Activated naive CD4-positive, alpha-beta T cell treated with anti-CD3 and anti-CD28 coated beads, Interleukin-2, amount 10 ng/mL, durations not matched to agents 7 days and 5 days (primary cell): ENCODE measurements at regions not wholly inside any gene's neighbourhood (a gene's known extent, or its start where the extent isn't known, plus 50 kb on each side); places are given as distances from the start of the nearest gene placed in this dataset.

ENCODE experiments used
- CTCF ChIA-PET: fragments of 350-600 bp; sonication (Branson Sonifier 250); formaldehyde crosslinking; loops from one replicate; lab custom pipeline; 2021; ENCODE audit warnings: antibody characterized with exemption; lab: Charles Lee
- DNase-seq: peaks from one replicate; pipeline ENCODE4 v3.0.0-alpha.2; 2020
- H3K27ac Mint-ChIP-seq: one replicate; pipeline ENCODE4 v1.8.0; 2021; ENCODE audit warnings: mild to moderate bottlenecking, moderate library complexity, mixed read lengths
- H3K27me3 Mint-ChIP-seq: one replicate; pipeline ENCODE4 v1.8.0; 2021; ENCODE audit warnings: mild to moderate bottlenecking, mixed read lengths
- H3K36me3 Mint-ChIP-seq: one replicate; pipeline ENCODE4 v1.8.0; 2021; ENCODE audit warnings: mixed read lengths
- H3K4me1 Mint-ChIP-seq: one replicate; pipeline ENCODE4 v1.8.0; 2021; ENCODE audit warnings: mixed read lengths
- H3K4me3 Mint-ChIP-seq: one replicate; pipeline ENCODE4 v1.8.0; 2021; ENCODE audit warnings: mild to moderate bottlenecking, moderate library complexity, mixed read lengths
- H3K9me3 Mint-ChIP-seq: one replicate; pipeline ENCODE4 v1.8.0; 2021; ENCODE audit warnings: mixed read lengths

DNA sequence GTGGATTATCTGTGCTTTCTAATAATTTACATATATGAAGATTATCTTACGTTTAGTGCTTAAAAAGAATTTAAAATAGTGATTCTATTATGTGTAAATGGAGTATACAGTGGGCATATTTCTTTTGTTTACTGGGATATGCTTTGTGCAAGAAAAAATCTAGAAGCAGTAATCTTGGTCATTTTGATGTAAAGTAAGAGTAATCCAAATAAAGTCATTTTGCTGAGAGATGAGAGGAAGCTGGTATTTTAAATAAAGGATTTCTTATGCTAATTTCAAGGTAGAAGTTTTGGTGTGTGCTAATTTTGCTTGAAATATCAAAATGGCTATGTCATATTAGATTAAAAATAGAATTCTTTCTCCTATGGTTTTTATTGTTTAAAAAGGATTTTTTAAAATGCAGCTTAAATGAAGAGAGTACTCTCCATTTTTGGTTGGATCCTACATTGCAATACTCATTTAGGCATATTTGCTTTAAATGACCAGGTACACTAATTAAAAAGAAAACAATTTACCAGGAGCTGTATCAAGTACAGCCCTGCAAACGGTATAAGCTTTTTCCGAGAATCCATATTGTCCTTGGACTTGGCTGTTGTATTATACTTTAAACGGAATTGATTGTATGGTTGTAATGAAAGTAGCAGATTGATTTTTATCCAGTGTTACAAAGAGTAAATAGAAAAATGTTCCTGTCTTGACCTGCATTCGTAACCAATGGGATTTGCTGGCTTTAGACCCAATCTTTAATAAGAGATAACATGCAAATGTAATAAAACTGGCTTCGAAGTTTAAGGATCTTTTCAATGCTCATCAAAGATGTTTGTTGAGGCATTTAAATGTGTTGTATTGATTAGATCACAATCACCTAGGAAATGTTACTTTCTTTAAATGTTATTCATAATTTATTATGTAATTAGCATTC lies 574.7 kb downstream of the USP25 start:
- Mint-ChIP-seq H3K27ac (no peak overlapping the region), H3K9me3 (no peaks in the 10 kb centered on the region), H3K27me3 (peaks cover 3% of the 10 kb centered on the region), H3K4me3 (no peak overlapping the region), H3K36me3 (no peaks in the 10 kb centered on the region), H3K4me1 (no peaks in the 10 kb centered on the region)
- CTCF ChIA-PET, result no interaction called here
- DNase-seq, result no peak

DNA sequence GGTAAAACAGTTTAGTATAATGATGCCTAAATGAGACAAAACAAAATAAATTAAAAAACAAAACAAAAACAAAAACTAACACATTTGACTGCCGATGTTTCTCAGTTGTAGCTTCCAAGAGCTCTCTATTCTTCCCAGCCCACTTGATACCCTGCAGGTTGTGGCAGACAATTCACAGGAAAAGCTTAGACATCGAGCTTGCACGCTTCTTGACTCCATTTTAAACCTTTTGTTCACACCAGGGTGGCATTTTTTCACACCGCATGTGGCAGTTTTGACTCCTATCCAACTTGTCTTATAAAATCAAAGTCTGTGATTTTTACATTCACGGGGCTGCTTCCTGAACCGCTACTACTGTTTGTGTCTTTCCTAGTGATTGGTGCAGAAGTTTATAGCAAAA lies 575.9 kb downstream of the USP25 start:
- CTCF ChIA-PET, result no interaction called here
- Mint-ChIP-seq H3K4me3 (no peak overlapping the region), H3K36me3 (no peaks in the 10 kb centered on the region), H3K9me3 (no peaks in the 10 kb centered on the region), H3K27me3 (peaks cover 3% of the 10 kb centered on the region), H3K27ac (no peak overlapping the region), H3K4me1 (peaks cover 4% of the 10 kb centered on the region)
- DNase-seq, result no peak

DNA sequence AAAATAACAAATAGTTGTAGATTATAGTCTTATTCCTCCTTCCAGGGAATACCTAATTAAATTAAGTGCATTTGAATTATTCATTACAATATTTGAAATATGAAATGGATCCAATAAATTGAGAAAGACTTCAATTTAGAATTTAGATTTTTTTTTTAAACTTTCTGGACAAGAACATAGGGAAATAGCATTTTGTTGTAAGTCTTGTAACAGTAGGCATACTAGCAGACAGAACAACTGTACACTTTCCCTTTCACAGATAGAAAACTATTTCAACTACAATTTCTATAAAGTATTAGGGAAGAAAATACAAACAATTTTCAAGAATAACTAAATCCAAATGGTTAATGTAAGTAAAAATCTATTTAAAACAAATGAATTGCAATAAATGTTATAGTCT lies 577.5 kb downstream of the USP25 start:
- CTCF ChIA-PET, result no interaction called here
- H3K36me3 Mint-ChIP-seq, result no peaks in the 10 kb centered on the region
- H3K27ac Mint-ChIP-seq, result no peak overlapping the region
- DNase-seq, result no peak
- H3K4me1 Mint-ChIP-seq, result peaks cover 4% of the 10 kb centered on the region
- H3K27me3 Mint-ChIP-seq, result peaks cover 3% of the 10 kb centered on the region
- no peaks in the 10 kb centered on the region for H3K9me3 Mint-ChIP-seq
- no peak overlapping the region for H3K4me3 Mint-ChIP-seq

DNA sequence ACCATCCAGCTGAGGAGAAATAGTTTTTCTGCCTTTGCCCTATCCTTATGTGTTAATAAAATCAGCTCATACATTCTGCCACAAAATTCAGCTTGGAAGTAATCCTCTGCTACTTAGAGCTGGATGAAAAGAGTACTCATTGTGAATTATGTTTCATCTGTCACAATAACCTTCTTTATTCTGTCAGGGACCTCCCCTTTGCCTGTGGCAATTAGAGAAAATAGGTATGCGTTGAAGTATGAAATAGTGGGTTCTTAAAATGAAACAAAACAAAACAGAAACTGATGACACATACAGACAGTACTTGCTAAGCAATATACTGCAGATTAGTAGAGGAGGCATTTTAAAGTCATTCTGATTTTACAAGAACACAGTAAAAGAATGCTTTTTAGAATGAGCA lies 578.5 kb downstream of the USP25 start:
- Mint-ChIP-seq H3K27me3 (no peaks in the 10 kb centered on the region), H3K9me3 (no peaks in the 10 kb centered on the region), H3K4me1 (peaks cover 4% of the 10 kb centered on the region), H3K4me3 (no peak overlapping the region), H3K27ac (no peak overlapping the region), H3K36me3 (no peaks in the 10 kb centered on the region)
- DNase-seq, result no peak
- CTCF ChIA-PET, result no interaction called here

DNA sequence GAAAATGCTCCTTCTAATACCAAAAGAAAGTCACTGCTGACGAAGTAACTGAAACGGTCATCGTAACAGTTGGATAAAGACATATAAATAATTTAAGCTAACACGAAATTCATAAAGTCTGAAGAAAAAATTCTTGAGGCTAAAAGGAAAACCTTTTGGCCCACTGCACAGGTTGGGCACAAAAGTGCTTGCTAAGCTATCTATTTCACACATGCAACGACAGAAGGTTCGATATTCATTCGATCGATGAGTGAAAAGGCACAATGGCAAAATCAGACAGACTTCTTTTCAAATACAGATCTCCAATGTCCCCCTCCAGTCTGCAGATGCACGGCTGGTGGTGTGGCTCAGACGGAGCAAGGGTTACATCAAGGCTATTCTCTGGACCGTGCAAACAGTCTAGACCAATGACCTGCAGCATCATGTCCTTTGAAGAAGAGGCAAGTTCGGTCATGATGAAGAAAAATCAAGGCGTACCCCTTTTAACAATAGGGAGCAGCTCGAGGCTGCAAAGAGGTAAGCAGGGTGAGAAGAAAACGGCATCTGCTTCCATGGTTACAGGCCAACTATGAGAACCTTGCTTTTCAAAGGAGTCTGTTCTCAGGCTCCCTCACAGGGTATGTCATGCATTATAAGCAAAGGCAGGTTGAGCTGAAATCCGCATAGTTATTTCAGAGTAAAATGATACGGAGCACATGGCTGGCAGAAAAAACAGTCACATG lies 579.6 kb downstream of the USP25 start:
- no peaks in the 10 kb centered on the region for H3K9me3 Mint-ChIP-seq
- peaks cover 4% of the 10 kb centered on the region for H3K4me1 Mint-ChIP-seq
- no peaks in the 10 kb centered on the region for H3K36me3 Mint-ChIP-seq
- H3K27me3 Mint-ChIP-seq, result no peaks in the 10 kb centered on the region
- CTCF ChIA-PET, result no interaction called here
- no peak for DNase-seq
- no peak overlapping the region for H3K4me3 Mint-ChIP-seq
- H3K27ac Mint-ChIP-seq, result no peak overlapping the region

- Mint-ChIP-seq H3K9me3 (no peaks in the 10 kb centered on the region), H3K36me3 (no peaks in the 10 kb centered on the region), H3K27me3 (no peaks in the 10 kb centered on the region), H3K4me3 (no peak overlapping the region), H3K27ac (no peak overlapping the region), H3K4me1 (peaks cover 4% of the 10 kb centered on the region)
- no peak for DNase-seq
- CTCF ChIA-PET, result no interaction called here
Measured at GRCh38 chr21:16310176-16310575, 580.4 kb downstream of the USP25 start.

- Mint-ChIP-seq H3K4me3 (no peak overlapping the region), H3K27ac (no peak overlapping the region), H3K36me3 (no peaks in the 10 kb centered on the region), H3K9me3 (no peaks in the 10 kb centered on the region), H3K4me1 (peaks cover 4% of the 10 kb centered on the region), H3K27me3 (no peaks in the 10 kb centered on the region)
- DNase-seq, result no peak
- CTCF ChIA-PET, result no interaction called here
Measured at GRCh38 chr21:16311229-16311628, 581.4 kb downstream of the USP25 start.

DNA sequence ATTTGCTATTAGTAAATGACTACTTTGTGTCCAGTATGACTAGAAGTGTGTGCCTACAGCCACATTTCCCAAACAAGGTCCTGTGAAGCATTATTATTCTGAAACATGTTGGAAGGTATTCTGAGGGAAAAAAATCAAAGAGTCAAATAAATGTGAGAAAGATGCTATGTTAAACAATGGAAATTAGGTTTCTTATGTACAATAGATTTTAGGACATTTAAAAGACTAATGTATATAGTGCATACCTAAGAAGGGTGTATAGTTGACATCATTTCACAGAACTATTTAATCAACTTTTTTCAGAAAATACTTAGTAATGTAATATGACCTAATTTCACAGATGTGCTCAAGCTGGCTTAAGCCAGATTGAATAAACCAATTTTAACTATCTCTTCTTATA lies 582.5 kb downstream of the USP25 start:
- H3K36me3 Mint-ChIP-seq, result no peaks in the 10 kb centered on the region
- CTCF ChIA-PET, result no interaction called here

DNA sequence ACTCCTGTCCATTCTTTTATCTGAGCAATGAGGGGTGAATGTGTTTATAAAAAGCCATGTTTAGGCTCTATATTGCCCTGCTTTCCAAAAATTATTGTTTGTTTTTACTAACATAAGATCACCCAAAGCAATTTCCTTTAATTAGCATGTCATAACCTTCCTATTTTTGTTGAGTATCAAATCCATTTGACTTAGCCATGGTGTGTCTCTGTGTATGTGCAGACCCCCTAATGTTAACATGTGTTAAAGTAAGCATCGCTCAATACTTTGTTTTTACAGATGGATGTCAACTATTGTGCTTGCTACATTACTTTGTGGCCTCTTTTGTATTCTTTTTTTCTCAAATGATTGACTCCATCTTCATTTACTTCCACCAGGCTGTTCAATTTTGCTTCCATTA lies 585.4 kb downstream of the USP25 start:
- no peaks in the 10 kb centered on the region for H3K9me3 Mint-ChIP-seq
- no peaks in the 10 kb centered on the region for H3K36me3 Mint-ChIP-seq
- H3K4me3 Mint-ChIP-seq, result no peak overlapping the region

More for the DNA sequence above, 582.5 kb downstream of the USP25 start:
- Mint-ChIP-seq H3K4me3 (no peak overlapping the region), H3K9me3 (no peaks in the 10 kb centered on the region), H3K4me1 (peaks cover 4% of the 10 kb centered on the region), H3K27ac (no peak overlapping the region), H3K27me3 (no peaks in the 10 kb centered on the region)
- DNase-seq, result no peak

GRCh38 chr21:16318651-16319300 lies 589.0 kb downstream of the USP25 start:
- CTCF ChIA-PET, result interaction anchor here (1.2 kb wide), 1 partner anchor 11 kb away, joined by 4 read pairs; no protein-coding TSS in a partner anchor
- H3K27ac Mint-ChIP-seq, result no peak overlapping the region
- no peak for DNase-seq
- no peaks in the 10 kb centered on the region for H3K36me3 Mint-ChIP-seq
- no peaks in the 10 kb centered on the region for H3K27me3 Mint-ChIP-seq
- no peak overlapping the region for H3K4me3 Mint-ChIP-seq
- H3K4me1 Mint-ChIP-seq, result no peaks in the 10 kb centered on the region
- no peaks in the 10 kb centered on the region for H3K9me3 Mint-ChIP-seq

More for the DNA sequence above, 585.4 kb downstream of the USP25 start:
- no peaks in the 10 kb centered on the region for H3K27me3 Mint-ChIP-seq
- DNase-seq, result no peak
- CTCF ChIA-PET, result no interaction called here
- H3K4me1 Mint-ChIP-seq, result peaks cover 1% of the 10 kb centered on the region
- no peak overlapping the region for H3K27ac Mint-ChIP-seq

GRCh38 chr21:16320110-16320509 lies 590.3 kb downstream of the USP25 start:
- H3K27me3 Mint-ChIP-seq, result no peaks in the 10 kb centered on the region
- no peaks in the 10 kb centered on the region for H3K4me1 Mint-ChIP-seq
- CTCF ChIA-PET, result interaction anchor here (0.6 kb wide), 1 partner anchor 12 kb away, joined by 3 read pairs; no protein-coding TSS in a partner anchor
- H3K27ac Mint-ChIP-seq, result no peak overlapping the region
- H3K9me3 Mint-ChIP-seq, result no peaks in the 10 kb centered on the region
- no peak for DNase-seq
- no peaks in the 10 kb centered on the region for H3K36me3 Mint-ChIP-seq
- H3K4me3 Mint-ChIP-seq, result no peak overlapping the region

DNA sequence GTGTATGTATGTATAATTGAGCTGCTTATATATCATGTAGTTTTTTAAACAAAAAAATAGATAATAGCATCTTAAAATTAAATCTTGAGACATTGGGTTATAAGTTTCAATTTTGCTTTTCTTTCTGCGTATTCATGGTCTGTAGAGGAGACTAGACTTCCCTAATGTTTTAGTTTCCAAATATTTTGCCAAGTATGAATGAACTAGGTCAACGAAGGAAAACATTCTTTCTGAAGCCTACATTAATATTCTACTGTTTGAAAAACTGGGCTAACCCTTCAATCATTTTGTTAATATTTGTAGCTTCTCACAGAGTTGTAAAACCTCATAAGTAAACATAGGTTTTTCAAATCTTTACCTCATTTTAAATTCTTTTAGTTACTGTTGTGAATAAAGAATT lies 592.7 kb downstream of the USP25 start:
- Mint-ChIP-seq H3K4me3 (no peak overlapping the region), H3K27ac (no peak overlapping the region), H3K9me3 (no peaks in the 10 kb centered on the region), H3K4me1 (no peaks in the 10 kb centered on the region), H3K27me3 (no peaks in the 10 kb centered on the region), H3K36me3 (no peaks in the 10 kb centered on the region)
- CTCF ChIA-PET, result no interaction called here
- DNase-seq, result no peak

DNA sequence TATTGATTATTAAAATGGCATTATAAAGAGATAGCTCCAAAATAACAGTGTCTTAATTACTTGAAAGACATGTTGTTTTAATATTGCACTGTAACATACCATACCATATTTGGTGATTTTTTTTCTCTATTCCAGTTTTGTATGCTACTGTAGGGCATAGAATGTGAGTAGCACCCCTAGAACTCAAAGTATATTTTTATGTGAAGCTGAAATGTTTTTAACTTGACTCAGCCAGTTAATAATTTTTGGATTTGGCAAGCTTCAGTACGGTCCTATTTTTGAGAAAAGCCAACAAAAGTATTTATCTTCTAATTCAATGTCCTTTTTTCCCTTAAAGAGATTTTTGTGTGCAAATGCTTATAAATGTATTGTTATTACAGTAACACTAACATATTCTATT lies 593.8 kb downstream of the USP25 start:
- no peak overlapping the region for H3K27ac Mint-ChIP-seq
- no peak for DNase-seq
- no peaks in the 10 kb centered on the region for H3K4me1 Mint-ChIP-seq
- H3K36me3 Mint-ChIP-seq, result no peaks in the 10 kb centered on the region
- H3K9me3 Mint-ChIP-seq, result no peaks in the 10 kb centered on the region
- no peaks in the 10 kb centered on the region for H3K27me3 Mint-ChIP-seq
- CTCF ChIA-PET, result no interaction called here
- no peak overlapping the region for H3K4me3 Mint-ChIP-seq

GRCh38 chr21:16324630-16325029 lies 594.8 kb downstream of the USP25 start:
- no peaks in the 10 kb centered on the region for H3K36me3 Mint-ChIP-seq
- CTCF ChIA-PET, result no interaction called here

More at GRCh38 chr21:16324630-16325029, 594.8 kb downstream of the USP25 start:
- DNase-seq, result no peak
- no peaks in the 10 kb centered on the region for H3K4me1 Mint-ChIP-seq
- no peaks in the 10 kb centered on the region for H3K9me3 Mint-ChIP-seq
- H3K27me3 Mint-ChIP-seq, result no peaks in the 10 kb centered on the region
- H3K4me3 Mint-ChIP-seq, result no peak overlapping the region
- H3K27ac Mint-ChIP-seq, result no peak overlapping the region
